HEK293 (cell line): ENCODE measurements at regions not wholly inside any gene's neighbourhood (a gene's known extent, or its start where the extent isn't known, plus 50 kb on each side); places are given as distances from the start of the nearest gene placed in this dataset.

ENCODE experiments used
- CTCF ChIA-PET: fragments of 350-600 bp; formaldehyde crosslinking; extraction: SDS; loops from one replicate; lab custom pipeline; 2021; ENCODE audit warnings: antibody characterized with exemption; lab: Yijun Ruan, JAX
- POLR2A ChIA-PET: fragments of 300-600 bp; formaldehyde crosslinking; extraction: SDS; loops from one replicate; lab custom pipeline; 2020; ENCODE audit warnings: antibody characterized with exemption, inconsistent platforms; lab: Yijun Ruan, JAX
- H3K27ac ChIP-seq: fragments of 200-500 bp; sonication (Bioruptor generic); 2 replicates; pipeline ENCODE4 v1.5.1; 2014; ENCODE audit warnings: low read depth, low read length, control low read depth, inconsistent platforms; ENCODE audit errors: extremely low read depth
- H3K36me3 ChIP-seq, 2 experiments: fragments of 200-500 bp in 1 of 2; sonication (Bioruptor generic) in 1 of 2; 1 replicate in 1 of 2; 2 replicates in 1 of 2; pipeline ENCODE4 v1.5.1; 2014 to 2017; ENCODE audit warnings: inconsistent platforms in 2 of 2, low read length in 2 of 2; ENCODE audit not compliant: control insufficient read depth in 2 of 2, insufficient read depth in 1 of 2
- H3K4me1 ChIP-seq: fragments of 200-500 bp; sonication (Bioruptor generic); 2 replicates; pipeline ENCODE4 v1.5.1; 2014; ENCODE audit warnings: mild to moderate bottlenecking, low read length, inconsistent platforms; ENCODE audit not compliant: control insufficient read depth, insufficient read depth
- H3K4me3 ChIP-seq: 2 replicates; pipeline ENCODE4 v1.5.1; 2011; ENCODE audit warnings: low read depth, mild to moderate bottlenecking, control low read depth, low read length, moderate library complexity
- H3K9me3 ChIP-seq: fragments of 200-500 bp; sonication (Bioruptor generic); 2 replicates; pipeline ENCODE4 v1.5.1; 2014; ENCODE audit warnings: low read depth, low read length, inconsistent platforms; ENCODE audit not compliant: control insufficient read depth, insufficient read depth
- BCL11B ChIP-seq: fragments of 450-650 bp; formaldehyde crosslinking; IDR thresholded peaks from 2 replicates; pipeline ENCODE4 v1.5.1; 2016; ENCODE audit warnings: low read depth, missing biosample characterization, missing genetic modification characterization
- GLIS1 ChIP-seq: fragments of 450-650 bp; formaldehyde crosslinking; IDR thresholded peaks from 2 replicates; pipeline ENCODE4 v1.5.1; 2016; ENCODE audit warnings: missing biosample characterization, missing genetic modification characterization
- MZF1 ChIP-seq: fragments of 450-650 bp; formaldehyde crosslinking; IDR thresholded peaks from 2 replicates; pipeline ENCODE4 v1.5.1; 2017; ENCODE audit warnings: missing biosample characterization, missing genetic modification characterization, borderline replicate concordance
- PRDM2 ChIP-seq: fragments of 450-650 bp; formaldehyde crosslinking; IDR thresholded peaks from 2 replicates; pipeline ENCODE4 v1.5.1; 2016; ENCODE audit warnings: missing biosample characterization, missing genetic modification characterization, borderline replicate concordance
- SP3 ChIP-seq: fragments of 450-650 bp; formaldehyde crosslinking; IDR thresholded peaks from 2 replicates; pipeline ENCODE4 v1.5.1; 2016; ENCODE audit warnings: missing biosample characterization, missing genetic modification characterization
- TRIM28 ChIP-seq: IDR thresholded peaks from 2 replicates; pipeline ENCODE4 v1.6.1; 2011; ENCODE audit warnings: low read length, control low read depth, borderline replicate concordance
- ZBTB21 ChIP-seq: fragments of 450-650 bp; formaldehyde crosslinking; IDR thresholded peaks from 2 replicates; pipeline ENCODE4 v1.5.1; 2017; ENCODE audit warnings: missing biosample characterization, missing genetic modification characterization
- ZBTB48 ChIP-seq: fragments of 450-650 bp; formaldehyde crosslinking; IDR thresholded peaks from 2 replicates; pipeline ENCODE4 v1.5.1; 2016; ENCODE audit warnings: missing biosample characterization, missing genetic modification characterization
- ZBTB8A ChIP-seq: fragments of 450-650 bp; formaldehyde crosslinking; IDR thresholded peaks from 2 replicates; pipeline ENCODE4 v1.5.1; 2016; ENCODE audit warnings: missing biosample characterization, missing genetic modification characterization
- ZEB2 ChIP-seq: fragments of 450-650 bp; formaldehyde crosslinking; IDR thresholded peaks from 2 replicates; pipeline ENCODE4 v1.5.1; 2016; ENCODE audit warnings: missing biosample characterization, missing genetic modification characterization
- ZNF112 ChIP-seq: fragments of 450-650 bp; formaldehyde crosslinking; IDR thresholded peaks from 2 replicates; pipeline ENCODE4 v1.5.0; 2017; ENCODE audit warnings: missing biosample characterization, missing genetic modification characterization
- ZNF146 ChIP-seq: fragments of 450-650 bp; formaldehyde crosslinking; IDR thresholded peaks from 2 replicates; pipeline ENCODE4 v1.5.1; 2016; ENCODE audit warnings: missing biosample characterization, missing genetic modification characterization
- ZNF155 ChIP-seq: fragments of 450-650 bp; formaldehyde crosslinking; IDR thresholded peaks from 2 replicates; pipeline ENCODE4 v1.5.1; 2016; ENCODE audit warnings: missing biosample characterization, missing genetic modification characterization
- ZNF157 ChIP-seq: fragments of 450-650 bp; formaldehyde crosslinking; IDR thresholded peaks from 2 replicates; pipeline ENCODE4 v1.5.1; 2016; ENCODE audit warnings: missing biosample characterization, missing genetic modification characterization
- ZNF266 ChIP-seq: fragments of 450-650 bp; formaldehyde crosslinking; IDR thresholded peaks from 2 replicates; pipeline ENCODE4 v1.5.1; 2016; ENCODE audit warnings: missing biosample characterization, missing genetic modification characterization, low read depth
- ZNF324 ChIP-seq: fragments of 450-650 bp; formaldehyde crosslinking; IDR thresholded peaks from 2 replicates; pipeline ENCODE4 v1.5.1; 2016; ENCODE audit warnings: missing biosample characterization, missing genetic modification characterization
- ZNF707 ChIP-seq: fragments of 450-650 bp; formaldehyde crosslinking; IDR thresholded peaks from 2 replicates; pipeline ENCODE4 v1.5.1; 2016; ENCODE audit warnings: missing biosample characterization, missing genetic modification characterization
- ZNF777 ChIP-seq: fragments of 450-650 bp; formaldehyde crosslinking; IDR thresholded peaks from 2 replicates; pipeline ENCODE4 v1.5.1; 2017; ENCODE audit warnings: missing biosample characterization, missing genetic modification characterization, borderline replicate concordance
- ZNF792 ChIP-seq: fragments of 450-650 bp; formaldehyde crosslinking; IDR thresholded peaks from 2 replicates; pipeline ENCODE4 v1.5.1; 2016; ENCODE audit warnings: missing biosample characterization, missing genetic modification characterization
- TF ChIP-seq, protein P1 (sequence below): fragments of 450-650 bp; formaldehyde crosslinking; IDR thresholded peaks from 2 replicates; pipeline ENCODE4 v1.5.1; 2017; ENCODE audit warnings: missing biosample characterization, mild to moderate bottlenecking, missing genetic modification characterization, moderate library complexity
- TF ChIP-seq, protein P2 (sequence below): fragments of 450-650 bp; formaldehyde crosslinking; IDR thresholded peaks from 2 replicates; pipeline ENCODE4 v1.5.0; 2017; ENCODE audit warnings: missing biosample characterization, missing genetic modification characterization, borderline replicate concordance
- TF ChIP-seq, protein P3 (sequence below): sonication (generic); formaldehyde crosslinking; IDR thresholded peaks from 2 replicates; pipeline ENCODE4 v1.8.1; 2022; ENCODE audit warnings: mild to moderate bottlenecking, moderate library complexity, missing genetic modification reagents

DNA sequence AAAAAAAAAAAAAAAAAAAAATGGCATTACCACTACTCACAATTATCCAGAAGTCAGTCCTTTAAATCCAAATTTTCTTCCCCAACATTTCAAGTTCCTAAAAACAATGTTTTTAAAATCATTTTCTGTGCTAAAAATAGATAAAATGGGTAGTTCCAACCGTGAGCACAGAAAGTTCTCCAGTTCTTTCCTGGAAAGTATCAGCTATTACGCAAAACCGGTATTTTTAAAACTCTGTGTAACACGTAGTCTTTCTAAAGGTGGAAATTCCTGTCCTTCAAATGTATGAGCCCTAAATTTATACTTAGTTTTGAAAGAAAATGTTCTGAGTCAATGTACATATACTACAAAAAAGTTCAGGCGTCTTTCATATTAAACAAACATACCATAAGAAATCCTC is 83.5 kb upstream of the SCAF8 start:
- CTCF ChIA-PET, result interaction anchor here (0.6 to 1.5 kb wide), 3 partner anchors 25 to 54 kb away, joined by 4 to 6 read pairs (median 5); no protein-coding TSS in a partner anchor

DNA sequence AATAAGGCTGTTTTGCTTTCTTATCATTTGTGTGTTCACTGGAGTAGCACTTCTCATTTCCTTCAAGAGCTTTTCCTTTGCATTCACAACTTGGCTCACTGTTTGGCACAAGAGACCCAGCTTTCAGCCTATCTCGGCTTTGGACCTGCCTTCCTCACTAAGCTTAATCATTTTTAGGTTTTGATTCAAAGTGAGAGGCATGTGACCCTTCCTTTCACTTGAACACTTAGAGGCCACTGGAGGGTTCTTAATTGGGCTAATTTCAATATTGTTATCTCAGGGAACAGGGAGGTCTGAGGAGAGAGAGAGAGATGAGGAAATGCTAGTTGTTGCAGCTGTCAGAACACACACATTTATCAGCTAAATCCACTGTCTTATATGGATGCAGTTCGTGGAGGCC is 82.9 kb upstream of the SCAF8 start:
- Histone ChIP-seq H3K4me1 (no peaks in the 10 kb centered on the region), H3K4me3 (no peak overlapping the region), H3K9me3 (no peaks in the 10 kb centered on the region), H3K27ac (no peak overlapping the region), H3K36me3 (no peaks in the 10 kb centered on the region)
- POLR2A ChIA-PET, result no interaction called here
- TF ChIP-seq MZF1 (no peak), ZBTB21 (tag by site-specific recombination) (no peak), GLIS1 (no peak), ZNF157 (tag by site-specific recombination) (no peak), ZNF155 (tag by site-specific recombination) (no peak), BCL11B (tag by site-specific recombination) (no peak)
- TF ChIP-seq, protein P1, sequence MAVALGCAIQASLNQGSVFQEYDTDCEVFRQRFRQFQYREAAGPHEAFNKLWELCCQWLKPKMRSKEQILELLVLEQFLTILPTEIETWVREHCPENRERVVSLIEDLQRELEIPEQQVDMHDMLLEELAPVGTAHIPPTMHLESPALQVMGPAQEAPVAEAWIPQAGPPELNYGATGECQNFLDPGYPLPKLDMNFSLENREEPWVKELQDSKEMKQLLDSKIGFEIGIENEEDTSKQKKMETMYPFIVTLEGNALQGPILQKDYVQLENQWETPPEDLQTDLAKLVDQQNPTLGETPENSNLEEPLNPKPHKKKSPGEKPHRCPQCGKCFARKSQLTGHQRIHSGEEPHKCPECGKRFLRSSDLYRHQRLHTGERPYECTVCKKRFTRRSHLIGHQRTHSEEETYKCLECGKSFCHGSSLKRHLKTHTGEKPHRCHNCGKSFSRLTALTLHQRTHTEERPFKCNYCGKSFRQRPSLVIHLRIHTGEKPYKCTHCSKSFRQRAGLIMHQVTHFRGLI (tag by site-specific recombination), result no peak
- TF ChIP-seq, protein P2, sequence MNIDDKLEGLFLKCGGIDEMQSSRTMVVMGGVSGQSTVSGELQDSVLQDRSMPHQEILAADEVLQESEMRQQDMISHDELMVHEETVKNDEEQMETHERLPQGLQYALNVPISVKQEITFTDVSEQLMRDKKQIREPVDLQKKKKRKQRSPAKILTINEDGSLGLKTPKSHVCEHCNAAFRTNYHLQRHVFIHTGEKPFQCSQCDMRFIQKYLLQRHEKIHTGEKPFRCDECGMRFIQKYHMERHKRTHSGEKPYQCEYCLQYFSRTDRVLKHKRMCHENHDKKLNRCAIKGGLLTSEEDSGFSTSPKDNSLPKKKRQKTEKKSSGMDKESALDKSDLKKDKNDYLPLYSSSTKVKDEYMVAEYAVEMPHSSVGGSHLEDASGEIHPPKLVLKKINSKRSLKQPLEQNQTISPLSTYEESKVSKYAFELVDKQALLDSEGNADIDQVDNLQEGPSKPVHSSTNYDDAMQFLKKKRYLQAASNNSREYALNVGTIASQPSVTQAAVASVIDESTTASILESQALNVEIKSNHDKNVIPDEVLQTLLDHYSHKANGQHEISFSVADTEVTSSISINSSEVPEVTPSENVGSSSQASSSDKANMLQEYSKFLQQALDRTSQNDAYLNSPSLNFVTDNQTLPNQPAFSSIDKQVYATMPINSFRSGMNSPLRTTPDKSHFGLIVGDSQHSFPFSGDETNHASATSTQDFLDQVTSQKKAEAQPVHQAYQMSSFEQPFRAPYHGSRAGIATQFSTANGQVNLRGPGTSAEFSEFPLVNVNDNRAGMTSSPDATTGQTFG (tag by site-specific recombination), result no peak
- CTCF ChIA-PET, result interaction anchor here (0.6 to 1.5 kb wide), 2 partner anchors 24 to 55 kb away, joined by 4 to 6 read pairs; no protein-coding TSS in a partner anchor

More for the DNA sequence above, 83.5 kb upstream of the SCAF8 start:
- no peak overlapping the region for H3K4me3 ChIP-seq
- POLR2A ChIA-PET, result interaction anchor here (0.6 kb wide), 1 partner anchor 76 kb away, joined by 4 read pairs; no protein-coding TSS in a partner anchor
- H3K36me3 ChIP-seq, result no peaks in the 10 kb centered on the region
- H3K9me3 ChIP-seq, result no peaks in the 10 kb centered on the region
- no peak overlapping the region for H3K27ac ChIP-seq
- TF ChIP-seq ZBTB48 (no peak), ZBTB8A (no peak), ZNF792 (tag by site-specific recombination) (no peak), ZEB2 (tag by site-specific recombination) (no peak), ZNF777 (tag by site-specific recombination) (no peak), TRIM28 (no peak), BCL11B (tag by site-specific recombination) (no peak), ZNF112 (tag by site-specific recombination) (no peak), ZNF146 (tag by site-specific recombination) (no peak), ZNF707 (no peak), ZNF324 (tag by site-specific recombination) (no peak)
- TF ChIP-seq, all 188 proteins: peak for 0
- H3K4me1 ChIP-seq, result no peaks in the 10 kb centered on the region

GRCh38 chr6:154651656-154652055 is 81.6 kb upstream of the SCAF8 start:
- no peaks in the 10 kb centered on the region for H3K9me3 ChIP-seq
- POLR2A ChIA-PET, result no interaction called here
- H3K36me3 ChIP-seq, result no peaks in the 10 kb centered on the region
- H3K27ac ChIP-seq, result no peak overlapping the region
- no peak overlapping the region for H3K4me3 ChIP-seq
- CTCF ChIA-PET, result interaction anchor here (0.6 kb wide), 1 partner anchor 20 kb away, joined by 6 read pairs; no protein-coding TSS in a partner anchor
- no peaks in the 10 kb centered on the region for H3K4me1 ChIP-seq
- no peak for TF ChIP-seq ZNF266
- no peak for TF ChIP-seq SP3 (tag by site-specific recombination)
- TF ChIP-seq PRDM2 (tag by site-specific recombination), result no peak
- TF ChIP-seq, protein P3, sequence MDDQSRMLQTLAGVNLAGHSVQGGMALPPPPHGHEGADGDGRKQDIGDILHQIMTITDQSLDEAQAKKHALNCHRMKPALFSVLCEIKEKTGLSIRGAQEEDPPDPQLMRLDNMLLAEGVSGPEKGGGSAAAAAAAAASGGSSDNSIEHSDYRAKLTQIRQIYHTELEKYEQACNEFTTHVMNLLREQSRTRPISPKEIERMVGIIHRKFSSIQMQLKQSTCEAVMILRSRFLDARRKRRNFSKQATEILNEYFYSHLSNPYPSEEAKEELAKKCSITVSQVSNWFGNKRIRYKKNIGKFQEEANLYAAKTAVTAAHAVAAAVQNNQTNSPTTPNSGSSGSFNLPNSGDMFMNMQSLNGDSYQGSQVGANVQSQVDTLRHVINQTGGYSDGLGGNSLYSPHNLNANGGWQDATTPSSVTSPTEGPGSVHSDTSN (CRISPR knock-in tag), result no peak
